ENCODE measurements at regions not wholly inside any gene's neighbourhood (a gene's known extent, or its start where the extent isn't known, plus 50 kb on each side); places are given as distances from the start of the nearest gene placed in this dataset.

DNA sequence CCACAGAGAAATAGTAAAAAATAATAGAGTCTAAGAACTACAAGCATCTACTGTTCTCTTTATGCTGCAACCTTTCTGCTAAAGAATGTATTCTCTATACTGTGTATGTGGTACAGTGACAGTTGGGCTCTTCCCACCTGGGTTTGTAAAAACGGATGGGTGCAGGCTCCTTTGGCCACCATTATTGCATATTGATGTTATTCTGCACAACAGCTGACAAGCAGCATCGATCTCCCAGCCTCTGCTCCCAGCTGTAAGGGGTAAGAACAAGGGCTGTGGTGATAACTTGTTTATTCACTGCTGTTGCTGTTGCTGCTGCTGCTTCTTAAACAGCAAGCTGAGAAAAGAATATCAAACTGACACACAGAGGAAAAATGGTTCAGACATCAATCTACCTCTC, 56.1 kb downstream of the KCNRG start:
- intact Hi-C loops (cut with DNase I), result no loop called here
- ATAC-seq (no peak), DNase-seq (ENCODE audit: missing footprints) (no peak)

DNA sequence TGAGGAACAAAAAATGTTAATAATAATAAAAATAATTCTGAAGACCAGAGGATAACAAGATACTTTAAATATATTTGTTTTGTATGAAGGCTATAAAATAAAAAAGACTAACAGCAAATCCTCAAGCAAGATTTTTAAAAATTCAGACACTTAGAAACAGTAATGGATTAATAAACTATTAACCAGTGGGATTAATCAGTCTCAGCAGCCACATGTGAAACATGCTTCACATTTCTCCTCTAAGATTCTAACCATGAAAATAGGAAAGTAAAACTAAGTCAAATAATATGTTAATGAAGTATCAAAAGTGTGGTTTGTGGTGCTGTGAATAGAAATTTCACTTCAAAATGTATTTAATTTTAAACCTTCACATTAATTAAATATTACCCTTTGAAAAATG, 57.4 kb downstream of the KCNRG start:
- no peak for ATAC-seq
- intact Hi-C loops (cut with DNase I), result no loop called here

DNA sequence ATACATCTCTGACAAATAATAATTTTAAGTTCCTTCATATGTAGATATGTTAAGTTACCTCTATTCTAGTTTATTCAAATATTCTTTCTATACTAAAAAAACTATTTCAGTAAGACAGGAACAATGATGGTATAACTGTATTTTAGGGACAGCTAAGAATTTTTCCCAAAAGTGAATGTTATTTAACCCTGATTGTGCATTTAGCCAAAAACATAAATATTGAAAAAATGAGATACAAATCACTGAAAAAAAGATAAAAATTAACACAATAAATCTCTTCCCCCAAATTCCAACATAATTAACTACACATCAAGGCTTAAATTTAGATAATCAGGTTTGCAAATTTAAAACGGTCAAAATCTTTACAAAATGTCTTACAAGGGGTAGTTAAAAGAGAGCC, 58.1 kb downstream of the KCNRG start:
- no peak for ATAC-seq
- intact Hi-C loops (cut with DNase I), result no loop called here
- no peak for DNase-seq (ENCODE audit: missing footprints)

More for the DNA sequence above, 57.4 kb downstream of the KCNRG start:
- no peak for DNase-seq (ENCODE audit: missing footprints)

DNA sequence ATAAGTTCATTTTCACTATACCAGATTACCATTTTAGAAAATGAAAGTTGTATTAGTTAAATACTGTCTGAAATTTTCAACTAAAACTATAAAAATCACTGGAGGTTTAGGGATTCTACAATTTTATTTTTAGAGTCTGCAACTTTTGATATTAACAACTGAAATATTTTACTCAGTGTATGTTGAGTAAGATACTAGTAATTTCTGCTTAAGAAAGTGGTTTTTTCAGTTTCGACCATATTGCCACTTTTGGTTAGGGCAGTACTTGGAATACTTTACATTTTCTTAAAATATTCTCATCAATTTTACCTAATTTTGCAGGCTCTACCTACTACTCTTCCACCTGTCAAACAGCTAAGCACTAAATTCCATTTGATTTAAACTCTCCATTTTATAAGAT, 59.6 kb downstream of the KCNRG start:
- intact Hi-C loops (cut with DNase I), result no loop called here
- no peak for DNase-seq (ENCODE audit: missing footprints)
- ATAC-seq, result no peak

DNA sequence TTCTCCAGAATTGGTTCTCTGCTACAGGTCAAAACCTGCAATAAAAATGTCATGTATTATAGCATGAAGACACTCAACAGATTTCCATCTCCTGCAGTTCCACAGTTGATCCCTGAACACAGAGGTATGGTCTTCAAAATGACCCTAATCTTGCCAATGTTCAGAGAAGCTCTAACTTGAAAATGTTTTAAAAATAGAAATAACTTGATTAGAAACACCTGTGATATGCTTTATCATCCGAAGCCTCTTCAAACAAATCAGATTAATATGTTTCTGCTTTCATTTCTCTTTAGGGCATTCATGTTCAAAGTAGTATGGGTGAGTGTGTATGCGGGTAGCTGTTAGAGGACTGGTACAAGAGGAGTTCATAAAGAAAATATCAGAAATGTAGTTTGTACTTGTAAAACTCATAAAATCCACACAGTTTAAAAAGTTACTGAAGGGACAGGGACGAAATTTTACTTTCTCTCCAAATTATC, 60.4 kb downstream of the KCNRG start:
- DNase-seq (ENCODE audit: missing footprints) (no peak), ATAC-seq (no peak)
- intact Hi-C loops (cut with DNase I), result no loop called here

DNA sequence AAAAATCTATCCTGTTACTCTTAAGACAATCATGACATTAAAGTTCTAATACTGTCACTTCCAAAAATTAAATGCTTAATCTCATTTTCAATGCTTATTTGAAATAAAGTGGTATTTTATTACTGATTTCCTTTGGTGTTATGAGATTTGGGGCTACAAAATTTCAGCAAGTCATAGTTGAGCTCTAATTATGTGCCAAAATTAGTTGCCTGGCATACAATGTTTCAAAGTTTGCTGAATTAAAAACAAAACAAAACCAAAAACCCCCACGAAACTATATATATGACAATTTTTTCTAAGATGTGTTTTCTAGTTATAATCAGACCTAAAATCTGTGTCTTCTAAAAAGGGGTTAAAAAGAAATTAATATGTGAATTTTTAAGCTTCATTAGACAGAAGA, 62.2 kb downstream of the KCNRG start:
- DNase-seq (ENCODE audit: missing footprints), result no peak
- ATAC-seq, result no peak
- intact Hi-C loops (cut with DNase I), result no loop called here

DNA sequence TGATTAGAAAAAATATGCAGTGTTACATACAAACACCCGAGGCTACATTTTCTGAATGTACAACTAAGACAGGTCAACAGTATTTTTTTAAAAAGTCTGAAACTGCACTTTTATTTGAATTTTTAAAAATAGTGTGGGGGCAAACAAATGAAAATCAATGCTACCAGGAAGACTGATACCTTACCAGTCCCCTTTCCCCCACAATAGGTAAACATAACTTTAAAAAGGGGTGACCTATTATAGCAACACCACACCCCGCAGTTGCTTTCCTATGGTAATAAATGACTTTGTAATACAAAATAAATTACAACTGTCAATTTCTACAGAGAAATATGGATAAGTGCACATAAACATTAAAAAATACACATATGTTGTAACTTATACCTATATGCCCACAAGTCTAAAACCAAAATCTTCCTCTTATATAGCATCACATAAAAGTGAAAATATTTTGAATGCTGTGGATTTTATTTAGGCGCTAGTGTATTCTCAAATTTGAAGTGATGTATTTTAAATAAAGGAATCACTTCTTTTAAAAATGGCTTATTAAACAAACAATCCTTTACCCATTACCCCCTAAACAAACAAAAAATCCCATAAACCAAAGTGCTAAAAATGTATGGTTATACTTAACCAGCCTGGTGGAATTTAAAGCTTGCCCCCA, 63.1 kb downstream of the KCNRG start:
- no peak for DNase-seq (ENCODE audit: missing footprints)
- ATAC-seq, result no peak
- intact Hi-C loops (cut with DNase I), result no loop called here

DNA sequence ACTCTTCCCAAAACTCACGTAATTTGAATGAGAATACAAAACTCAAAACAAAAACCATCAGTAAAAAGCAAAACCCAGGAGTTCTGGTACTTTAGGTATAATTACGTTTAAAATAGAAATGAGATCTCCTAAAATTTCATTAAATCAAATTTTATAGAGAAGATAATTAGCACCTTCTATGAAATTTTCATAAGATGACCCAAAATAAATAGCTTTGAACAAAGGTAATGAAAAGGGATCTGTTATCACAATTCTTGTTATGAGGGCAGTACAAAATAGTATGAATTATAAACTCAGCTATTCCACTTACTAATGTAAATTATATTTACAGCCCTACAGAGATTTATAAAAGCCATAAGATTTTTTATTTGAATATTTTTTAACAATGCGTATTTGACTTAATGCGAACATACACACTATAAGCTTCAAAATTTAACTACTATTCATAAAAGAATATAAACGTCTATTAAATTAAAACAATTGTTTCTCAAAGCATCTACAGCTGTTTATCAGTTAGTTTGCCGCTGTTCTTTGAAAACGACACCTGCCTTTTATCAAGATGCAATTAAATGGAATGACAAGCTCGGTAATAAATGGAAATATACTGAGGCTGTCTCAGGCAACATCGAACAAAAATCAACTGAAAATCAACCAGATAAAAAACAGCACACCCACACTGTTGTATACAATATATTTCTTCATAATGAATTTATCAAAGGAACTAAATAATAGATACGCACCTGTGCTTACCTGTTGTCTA, 63.8 kb downstream of the KCNRG start:
- DNase-seq (ENCODE audit: missing footprints) (no peak), ATAC-seq (no peak)
- intact Hi-C loops (cut with DNase I), result no loop called here

DNA sequence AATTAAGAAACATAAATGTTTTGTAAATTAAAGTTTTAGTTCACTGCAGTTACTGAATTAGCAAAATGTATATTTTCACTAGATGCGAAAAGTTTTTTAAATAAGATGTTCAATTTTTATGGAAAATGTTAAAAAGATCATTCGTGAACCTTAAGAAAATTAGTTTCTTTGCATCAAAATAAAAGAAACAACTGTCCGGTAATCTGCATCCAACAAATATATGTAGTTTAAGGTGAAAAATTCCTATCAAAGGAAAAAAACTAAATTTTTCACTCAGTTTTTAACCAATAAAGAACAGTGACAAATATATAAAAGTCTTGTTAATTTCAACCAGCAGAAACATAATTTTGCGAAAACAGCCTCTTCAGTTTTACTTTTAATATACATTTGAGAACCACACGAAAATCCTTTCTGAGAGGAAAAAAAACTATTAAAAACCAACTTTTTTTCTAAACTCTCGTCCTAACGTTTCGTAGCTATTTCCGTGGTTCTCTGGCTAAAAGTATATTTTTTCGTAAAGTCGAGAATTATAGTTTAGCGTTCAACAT, 64.5 kb downstream of the KCNRG start:
- ATAC-seq (no peak), DNase-seq (ENCODE audit: missing footprints) (no peak)
- intact Hi-C loops (cut with DNase I), result loop anchor here (5.0 kb wide), 2 partner anchors 102 to 448 kb away; no protein-coding TSS in a partner anchor

DNA sequence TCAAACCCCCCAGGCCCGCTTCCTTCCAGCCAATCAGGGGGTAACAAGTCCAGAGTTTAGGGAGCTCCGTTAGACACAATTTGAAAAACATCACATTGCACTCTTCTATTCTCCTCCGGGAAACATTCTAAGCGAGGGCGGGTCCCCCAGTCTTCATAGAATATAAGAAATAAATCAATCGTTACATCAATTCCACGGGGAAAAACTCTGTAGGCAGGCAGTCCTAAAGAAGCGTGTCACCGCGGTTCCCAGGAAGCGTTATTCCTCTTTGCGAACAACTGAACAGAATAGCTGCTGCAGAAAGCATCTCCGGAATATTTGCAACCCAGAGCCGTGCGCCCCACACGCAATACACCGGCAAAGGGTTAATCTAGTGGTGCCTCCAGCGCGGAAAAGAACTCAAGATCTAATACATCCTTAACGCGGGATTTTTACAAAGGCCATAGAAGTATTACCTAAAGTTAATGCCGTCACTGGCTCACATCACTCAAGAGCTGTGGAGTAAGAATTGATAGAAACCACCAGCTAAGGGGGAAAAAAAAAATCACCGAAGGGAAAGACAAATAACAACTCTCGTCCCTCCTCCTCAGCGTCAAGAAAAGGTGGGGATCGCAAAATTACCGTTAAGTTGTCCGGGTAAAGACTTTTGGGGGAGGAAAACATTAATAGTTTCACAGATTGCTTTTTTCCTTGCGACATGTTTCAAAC, 65.1 kb downstream of the KCNRG start:
- ATAC-seq (no peak), DNase-seq (ENCODE audit: missing footprints) (no peak)
- intact Hi-C loops (cut with DNase I), result loop anchor here (5.0 kb wide), 2 partner anchors 103 to 447 kb away; no protein-coding TSS in a partner anchor

DNA sequence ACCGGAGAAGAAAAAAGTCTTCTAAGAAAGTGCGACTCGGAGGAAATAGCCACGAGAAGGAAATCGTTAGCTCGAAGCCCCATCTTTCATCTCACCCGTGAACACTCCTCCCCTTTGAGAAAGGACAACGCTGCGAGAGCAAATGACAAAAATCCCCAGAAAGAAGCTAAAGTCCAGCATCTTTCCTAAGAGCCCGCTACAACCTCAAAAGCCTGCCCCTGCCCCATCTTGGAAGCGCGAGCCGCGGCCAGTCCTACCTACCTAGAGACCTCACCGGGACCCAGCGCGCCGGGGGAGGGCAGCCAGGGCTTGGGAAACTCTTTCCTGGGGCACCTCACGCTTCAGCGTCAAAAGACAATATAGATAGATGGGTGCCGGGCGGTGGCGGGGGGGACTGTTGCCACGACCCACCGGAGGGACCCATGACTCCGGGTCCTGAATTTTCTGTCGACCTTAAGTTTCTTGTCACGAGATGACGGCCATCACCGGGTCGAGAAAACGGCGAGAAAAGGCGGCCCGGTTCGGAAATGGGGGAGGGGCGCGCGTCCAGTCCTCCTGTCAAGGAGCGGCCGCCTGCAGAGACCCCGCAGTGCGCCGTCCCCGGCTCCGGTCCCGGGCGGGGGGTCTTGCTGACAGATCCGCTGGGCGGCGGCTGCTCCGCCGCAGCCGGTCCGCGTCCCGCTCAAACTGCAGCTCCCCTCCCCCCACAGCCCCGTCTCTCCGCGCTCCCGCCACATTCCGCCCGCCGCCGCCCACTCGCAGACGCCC, 65.9 kb downstream of the KCNRG start:
- peak; percentile 15 for ATAC-seq
- intact Hi-C loops (cut with DNase I), result loop anchor here (1.0 to 5.0 kb wide), 3 partner anchors 84 to 446 kb away; partner anchors contain the start of gene TRIM13

DNA sequence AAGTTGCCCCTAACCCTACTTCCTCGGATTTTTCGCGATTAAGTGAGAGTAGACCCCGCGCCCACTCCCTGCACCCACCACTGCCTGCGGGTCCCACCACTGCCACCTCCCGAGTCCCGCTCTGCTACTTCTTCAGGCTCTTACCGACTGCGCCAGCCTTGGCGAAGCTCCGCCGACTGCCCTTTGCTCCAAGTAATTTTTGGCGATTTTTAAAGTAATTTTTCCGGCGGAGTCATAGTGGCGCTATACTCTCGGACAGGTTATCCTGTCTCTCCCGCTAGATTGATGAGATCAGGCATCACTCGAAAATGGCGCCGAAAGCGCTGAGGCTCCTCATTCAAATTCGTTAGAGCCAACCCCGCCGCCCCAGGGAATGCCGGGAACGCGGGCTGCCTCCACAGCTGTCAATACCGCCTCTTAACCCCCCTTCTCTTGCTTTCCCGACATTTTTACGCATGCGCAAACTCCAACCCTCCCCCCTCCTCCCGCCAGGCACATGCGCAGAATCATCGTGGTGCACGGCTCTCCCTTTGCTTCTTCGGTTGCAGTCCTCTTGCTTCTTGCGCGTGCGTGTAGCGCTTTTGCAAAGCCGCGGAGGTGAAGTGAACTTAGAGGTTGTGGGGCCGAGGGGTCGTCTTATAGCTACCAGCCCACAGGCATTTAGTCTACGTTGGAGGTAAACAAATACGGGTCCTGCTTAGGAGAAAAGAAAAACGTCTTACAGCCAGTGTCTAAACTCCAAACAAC, 66.6 kb downstream of the KCNRG start:
- ATAC-seq (peak; percentile 97), DNase-seq (ENCODE audit: missing footprints) (peak; percentile 98)
- intact Hi-C loops (cut with DNase I), result loop anchor here (1.0 to 5.0 kb wide), 5 partner anchors 43 to 829 kb away; partner anchors contain the start of gene TRIM13

More for the DNA sequence above, 65.9 kb downstream of the KCNRG start:
- DNase-seq (ENCODE audit: missing footprints), result peak; percentile 78

DNA sequence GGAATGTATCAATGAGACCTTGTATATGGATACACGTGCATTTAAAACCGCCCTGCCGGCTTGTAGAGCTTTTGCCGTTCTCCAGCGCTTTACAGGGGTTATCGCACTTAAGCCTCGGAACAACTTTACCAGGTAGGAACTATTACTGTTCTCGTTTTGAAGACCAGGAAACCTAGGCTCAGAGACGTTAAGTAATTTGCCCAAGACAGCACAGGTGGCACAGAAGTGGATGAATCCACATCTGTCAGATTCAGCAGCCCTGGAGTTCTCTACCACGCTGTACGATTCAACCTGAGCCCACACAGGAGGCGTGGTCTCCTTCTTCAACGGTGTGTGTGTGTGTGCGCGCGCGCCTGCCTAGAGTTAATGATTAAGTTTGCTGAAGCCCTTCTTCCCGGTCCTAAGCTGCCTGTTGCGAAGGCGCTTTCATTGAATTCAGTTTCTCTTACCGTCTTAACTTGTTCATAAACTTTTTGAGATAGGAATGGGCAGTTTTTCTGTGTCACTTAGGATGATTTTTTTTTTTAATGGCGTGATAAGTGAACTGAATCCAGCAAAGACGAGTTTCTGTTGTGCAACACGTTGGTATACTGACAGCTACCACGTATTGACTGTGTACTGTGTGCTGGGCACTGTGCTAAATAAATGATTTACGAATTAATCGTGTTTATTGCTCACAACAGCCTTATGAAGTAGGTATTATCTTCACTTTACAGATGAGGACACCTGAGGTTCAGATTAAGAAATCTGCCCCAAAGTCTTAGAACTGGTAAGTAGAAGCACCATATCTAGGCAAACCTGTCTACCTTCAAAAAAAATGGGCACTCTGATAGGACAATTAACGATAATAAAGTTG, 67.4 kb downstream of the KCNRG start:
- DNase-seq (ENCODE audit: missing footprints), result peak; percentile 82
- intact Hi-C loops (cut with DNase I), result loop anchor here (2.0 to 5.0 kb wide), 4 partner anchors 42 to 828 kb away; no protein-coding TSS in a partner anchor
- peak; percentile 47 for ATAC-seq

DNA sequence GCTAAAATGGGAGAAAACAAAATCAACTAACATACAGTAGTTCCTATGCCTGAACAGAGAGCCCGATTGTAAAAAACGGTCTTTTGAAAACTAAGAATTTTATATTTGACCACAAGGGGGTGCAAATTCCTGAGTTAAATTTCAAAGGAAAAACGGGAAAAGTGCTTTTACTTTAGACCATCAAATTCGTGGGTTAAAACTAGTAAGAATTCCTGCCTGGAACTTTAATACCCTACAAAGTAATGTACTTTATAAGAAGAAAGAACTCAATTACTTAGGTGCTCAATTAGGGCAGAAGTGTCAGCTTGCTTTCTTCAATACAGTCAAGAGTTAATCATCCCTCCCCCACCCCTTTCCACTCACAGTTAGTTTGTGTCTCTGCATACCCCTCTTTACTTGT, 69.8 kb downstream of the KCNRG start:
- intact Hi-C loops (cut with DNase I), result loop anchor here (5.0 kb wide), 1 partner anchor 717 kb away; no protein-coding TSS in a partner anchor
- ATAC-seq (no peak), DNase-seq (ENCODE audit: missing footprints) (no peak)

DNA sequence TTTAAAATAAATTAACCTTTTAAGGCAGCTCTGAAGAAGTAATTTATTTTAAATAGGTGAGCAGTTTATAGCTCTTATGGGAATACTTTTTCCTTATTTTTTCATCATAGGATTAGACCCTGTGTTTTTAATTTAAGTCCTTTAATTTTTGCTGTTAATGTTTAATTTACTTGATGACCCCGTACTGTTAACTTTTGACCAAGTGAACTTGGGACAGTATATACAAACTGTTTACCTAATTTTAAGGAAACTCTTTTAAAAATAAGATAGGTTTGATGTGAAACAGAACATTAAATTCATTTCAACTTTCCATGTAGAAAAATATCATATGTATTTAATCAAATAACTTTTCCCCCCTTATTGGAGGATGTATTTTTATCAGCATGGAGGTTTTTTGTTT, 74.4 kb downstream of the KCNRG start:
- intact Hi-C loops (cut with DNase I), result loop anchor here (5.0 kb wide), 1 partner anchor 713 kb away; no protein-coding TSS in a partner anchor
- no peak for DNase-seq (ENCODE audit: missing footprints)
- no peak for ATAC-seq

DNA sequence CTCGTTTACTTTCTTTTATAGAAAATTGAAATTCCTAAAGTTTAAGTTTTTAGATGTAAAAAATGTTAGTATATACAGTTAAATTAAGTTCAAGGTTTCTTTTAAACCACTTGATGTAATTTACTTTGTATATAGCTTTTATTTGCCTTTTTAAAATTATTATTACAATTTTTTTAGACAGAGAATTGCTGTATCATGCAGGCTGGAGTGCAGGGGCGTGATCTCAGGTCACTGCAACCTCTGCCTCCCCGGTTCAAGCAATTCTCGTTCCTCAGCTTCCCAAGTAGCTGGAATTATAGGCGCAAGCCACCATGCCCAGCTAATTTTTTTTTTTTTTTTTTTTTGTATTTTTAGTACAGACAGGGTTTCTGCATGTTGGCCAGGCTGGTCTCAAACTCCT, 75.0 kb downstream of the KCNRG start:
- ATAC-seq (no peak), DNase-seq (ENCODE audit: missing footprints) (no peak)
- intact Hi-C loops (cut with DNase I), result no loop called here

Data from Right ventricle myocardium inferior (tissue), 1 donor.